ENCODE measurements at regions not wholly inside any gene's neighbourhood (a gene's known extent, or its start where the extent isn't known, plus 50 kb on each side); places are given as distances from the start of the nearest gene placed in this dataset.

DNA sequence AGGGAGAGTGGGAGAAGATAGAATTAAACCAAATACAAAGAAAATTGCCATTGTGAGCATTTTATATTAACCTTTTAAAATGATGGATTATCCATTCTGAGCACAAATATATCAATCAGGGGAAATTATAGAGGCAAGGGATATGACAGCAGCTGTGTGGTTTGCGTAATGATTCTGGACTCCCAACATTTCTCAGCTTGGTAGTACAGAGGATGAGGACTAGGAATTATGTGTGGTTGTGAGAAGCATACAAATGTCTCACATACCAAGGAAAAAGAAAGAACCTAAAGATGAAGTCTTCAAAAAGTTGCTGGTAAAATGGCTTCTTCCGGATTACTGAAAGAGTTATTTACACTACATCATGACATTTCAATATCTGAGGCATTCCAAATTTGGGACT, 674.6 kb upstream of the NR3C2 start:
- ATAC-seq = no peak
- no peak overlapping the region for H3K4me3 ChIP-seq
- no peaks in the 10 kb centered on the region for H3K27me3 ChIP-seq (ENCODE audit: low read depth)
- no peak for DNase-seq
- H3K36me3 ChIP-seq = no peaks in the 10 kb centered on the region
- H3K9me3 ChIP-seq = no peaks in the 10 kb centered on the region
- H3K27ac ChIP-seq = no peak overlapping the region
- intact Hi-C loops (cut with DNase I) = no loop called here
- H3K4me1 ChIP-seq = no peaks in the 10 kb centered on the region
- TF ChIP-seq, protein P1, sequence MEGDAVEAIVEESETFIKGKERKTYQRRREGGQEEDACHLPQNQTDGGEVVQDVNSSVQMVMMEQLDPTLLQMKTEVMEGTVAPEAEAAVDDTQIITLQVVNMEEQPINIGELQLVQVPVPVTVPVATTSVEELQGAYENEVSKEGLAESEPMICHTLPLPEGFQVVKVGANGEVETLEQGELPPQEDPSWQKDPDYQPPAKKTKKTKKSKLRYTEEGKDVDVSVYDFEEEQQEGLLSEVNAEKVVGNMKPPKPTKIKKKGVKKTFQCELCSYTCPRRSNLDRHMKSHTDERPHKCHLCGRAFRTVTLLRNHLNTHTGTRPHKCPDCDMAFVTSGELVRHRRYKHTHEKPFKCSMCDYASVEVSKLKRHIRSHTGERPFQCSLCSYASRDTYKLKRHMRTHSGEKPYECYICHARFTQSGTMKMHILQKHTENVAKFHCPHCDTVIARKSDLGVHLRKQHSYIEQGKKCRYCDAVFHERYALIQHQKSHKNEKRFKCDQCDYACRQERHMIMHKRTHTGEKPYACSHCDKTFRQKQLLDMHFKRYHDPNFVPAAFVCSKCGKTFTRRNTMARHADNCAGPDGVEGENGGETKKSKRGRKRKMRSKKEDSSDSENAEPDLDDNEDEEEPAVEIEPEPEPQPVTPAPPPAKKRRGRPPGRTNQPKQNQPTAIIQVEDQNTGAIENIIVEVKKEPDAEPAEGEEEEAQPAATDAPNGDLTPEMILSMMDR (IDR thresholded peaks at IDR 0.05) = no peak

GRCh38 chr4:149113804-149114430, 671.7 kb upstream of the NR3C2 start:
- TF ChIP-seq, protein P1 (IDR thresholded peaks at IDR 0.05) = no peak
- intact Hi-C loops (cut with DNase I) = no loop called here
- Histone ChIP-seq H3K9me3 (no peaks in the 10 kb centered on the region), H3K36me3 (no peaks in the 10 kb centered on the region), H3K4me3 (no peak overlapping the region), H3K27me3 (ENCODE audit: low read depth) (no peaks in the 10 kb centered on the region), H3K4me1 (no peaks in the 10 kb centered on the region), H3K27ac (no peak overlapping the region)
- ATAC-seq (no peak), DNase-seq (no peak)

- Histone ChIP-seq H3K36me3 (no peaks in the 10 kb centered on the region), H3K9me3 (no peaks in the 10 kb centered on the region), H3K27me3 (ENCODE audit: low read depth) (no peaks in the 10 kb centered on the region), H3K4me1 (no peaks in the 10 kb centered on the region), H3K4me3 (no peak overlapping the region), H3K27ac (no peak overlapping the region)
- intact Hi-C loops (cut with DNase I) = no loop called here
- TF ChIP-seq, protein P1 (IDR thresholded peaks at IDR 0.05) = no peak
- no peak for ATAC-seq
- no peak for DNase-seq
Measured at GRCh38 chr4:149112109-149112508, 669.9 kb upstream of the NR3C2 start.

DNA sequence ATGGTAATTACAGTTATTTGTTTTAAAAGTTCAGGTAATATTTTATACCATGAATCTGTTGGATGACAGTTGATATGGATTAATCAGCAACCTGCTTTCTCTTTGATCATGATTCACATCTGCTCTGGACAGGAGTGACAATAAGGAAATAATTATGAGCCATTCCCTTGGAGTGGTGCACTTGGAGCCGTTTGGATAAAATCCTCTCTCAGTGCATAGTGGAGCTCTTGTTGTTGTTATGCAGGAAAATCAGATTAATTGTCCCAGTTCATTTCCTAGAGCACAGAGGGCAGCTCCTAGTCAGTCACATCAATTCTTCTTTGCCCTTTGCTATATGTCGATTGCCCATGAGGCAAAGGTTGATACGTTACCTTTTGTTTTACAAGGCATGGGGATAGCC, 668.3 kb upstream of the NR3C2 start:
- Histone ChIP-seq H3K4me1 (no peaks in the 10 kb centered on the region), H3K27me3 (ENCODE audit: low read depth) (no peaks in the 10 kb centered on the region), H3K36me3 (no peaks in the 10 kb centered on the region), H3K27ac (no peak overlapping the region), H3K9me3 (no peaks in the 10 kb centered on the region), H3K4me3 (no peak overlapping the region)
- no peak for DNase-seq
- TF ChIP-seq, protein P1 (IDR thresholded peaks at IDR 0.05) = no peak
- ATAC-seq = no peak
- intact Hi-C loops (cut with DNase I) = no loop called here

- DNase-seq (no peak), ATAC-seq (no peak)
- TF ChIP-seq, protein P1 (IDR thresholded peaks at IDR 0.05) = no peak
- Histone ChIP-seq H3K4me1 (no peaks in the 10 kb centered on the region), H3K27me3 (ENCODE audit: low read depth) (no peaks in the 10 kb centered on the region), H3K9me3 (no peaks in the 10 kb centered on the region), H3K4me3 (no peak overlapping the region), H3K27ac (no peak overlapping the region), H3K36me3 (no peaks in the 10 kb centered on the region)
- intact Hi-C loops (cut with DNase I) = no loop called here
Measured at GRCh38 chr4:149108626-149109025, 666.4 kb upstream of the NR3C2 start.
